ENCODE measurements at regions not wholly inside any gene's neighbourhood (a gene's known extent, or its start where the extent isn't known, plus 50 kb on each side); places are given as distances from the start of the nearest gene placed in this dataset.

- Mint-ChIP-seq H3K4me3 (no peak overlapping the region), H3K27me3 (ENCODE audit: low read depth) (no peaks in the 10 kb centered on the region; the same call in 1 of the 2 replicates), H3K4me1 (no peaks in the 10 kb centered on the region), H3K27ac (no peak overlapping the region), H3K9me3 (peaks cover 12% of the 10 kb centered on the region), H3K36me3 (no peaks in the 10 kb centered on the region)
- ChIA-PET POLR2A (no interaction called here), CTCF (interaction anchor here (0.9 to 1.0 kb wide), 6 partner anchors 9 to 685 kb away, joined by 3 to 4 read pairs (median 3); no protein-coding TSS in a partner anchor)
- no peak for TF ChIP-seq PRDM15 (CRISPR knock-in tag; IDR thresholded peaks at IDR 0.05)
- no peak for TF ChIP-seq ZNF138 (CRISPR knock-in tag; conservative IDR thresholded peaks at IDR 0.05)
- no peak for TF ChIP-seq FOXP1 (CRISPR knock-in tag; IDR thresholded peaks at IDR 0.05; ENCODE audit: borderline replicate concordance)
- no peak for TF ChIP-seq GTF2I (CRISPR knock-in tag; conservative IDR thresholded peaks at IDR 0.05)
- TF ChIP-seq FOXJ3 (CRISPR knock-in tag; IDR thresholded peaks at IDR 0.05; ENCODE audit: borderline replicate concordance), result no peak
- TF ChIP-seq TCF7 (CRISPR knock-in tag; IDR thresholded peaks at IDR 0.05; ENCODE audit: low read depth), result no peak
- no peak for TF ChIP-seq ETV6 (CRISPR knock-in tag; IDR thresholded peaks at IDR 0.05)
- TF ChIP-seq GRHL2 (CRISPR knock-in tag; IDR thresholded peaks at IDR 0.05; ENCODE audit: insufficient replicate concordance, severe bottlenecking), result no peak
- TF ChIP-seq RORB (CRISPR knock-in tag; IDR thresholded peaks at IDR 0.05), result no peak
- TF ChIP-seq CREM (CRISPR knock-in tag; IDR thresholded peaks at IDR 0.05), result no peak
- TF ChIP-seq ARID4B (CRISPR knock-in tag; IDR thresholded peaks at IDR 0.05; ENCODE audit: borderline replicate concordance), result no peak
- no peak for TF ChIP-seq ZNF263 (CRISPR knock-in tag; IDR thresholded peaks at IDR 0.05; ENCODE audit: low read depth)
- TF ChIP-seq RELA (CRISPR knock-in tag; IDR thresholded peaks at IDR 0.05; ENCODE audit: borderline replicate concordance), result no peak
- no peak for TF ChIP-seq MLX (CRISPR knock-in tag; IDR thresholded peaks at IDR 0.05)
- TF ChIP-seq ZNF532 (CRISPR knock-in tag; IDR thresholded peaks at IDR 0.05; ENCODE audit: borderline replicate concordance), result no peak
- no peak for TF ChIP-seq ATF1 (CRISPR knock-in tag; IDR thresholded peaks at IDR 0.05)
- TF ChIP-seq SP1 (CRISPR knock-in tag; conservative IDR thresholded peaks at IDR 0.05), result no peak
- no peak for TF ChIP-seq PREB (CRISPR knock-in tag; IDR thresholded peaks at IDR 0.05; ENCODE audit: borderline replicate concordance)
- no peak for TF ChIP-seq ZNF423 (CRISPR knock-in tag; IDR thresholded peaks at IDR 0.05)
- no peak for TF ChIP-seq JUN (CRISPR knock-in tag; IDR thresholded peaks at IDR 0.05)
- ATAC-seq (peak; percentile 64), DNase-seq (ENCODE audit: low spot score) (peak; percentile 24)
These were observed 716.5 kb downstream of the MTRR start for GRCh38 chr5:8585230-8586018.
